Subcutaneous abdominal adipose tissue (tissue), 5 donors: ENCODE measurements at regions not wholly inside any gene's neighbourhood (a gene's known extent, or its start where the extent isn't known, plus 50 kb on each side); places are given as distances from the start of the nearest gene placed in this dataset.
A peak's percentile ranks its signal among the peaks of the same experiment; 100 is the strongest.

Experiments used
- H3K27ac ChIP-seq: one replicate; pipeline ENCODE4 v1.7.0; 2013; ENCODE audit warnings: low read depth, mild to moderate bottlenecking, inconsistent platforms, low read length, moderate library complexity
- H3K27me3 ChIP-seq, 5 donors: one replicate each; pipeline ENCODE4 v1.7.0; 2013; ENCODE audit warnings: low read length in 5 of 5, inconsistent platforms in 1 of 5; ENCODE audit not compliant: control insufficient read depth in 5 of 5, insufficient read depth in 4 of 5
- H3K36me3 ChIP-seq, 5 donors: one replicate each; pipeline ENCODE4 v1.7.0; 2013; ENCODE audit warnings: low read length in 5 of 5; ENCODE audit not compliant: control insufficient read depth in 5 of 5, insufficient read depth in 5 of 5
- H3K4me1 ChIP-seq, 5 donors: one replicate each; pipeline ENCODE4 v1.7.0; 2013; ENCODE audit warnings: low read length in 5 of 5, mild to moderate bottlenecking in 3 of 5, moderate library complexity in 1 of 5; ENCODE audit not compliant: control insufficient read depth in 5 of 5, insufficient read depth in 5 of 5
- H3K4me3 ChIP-seq, 5 donors: one replicate each; pipeline ENCODE4 v1.7.0; 2013; ENCODE audit warnings: low read length in 5 of 5, low read depth in 1 of 5
- H3K9ac ChIP-seq, 5 donors: one replicate each; pipeline ENCODE4 v1.7.0; 2013; ENCODE audit warnings: low read length in 5 of 5, mild to moderate bottlenecking in 4 of 5, moderate library complexity in 3 of 5
- H3K9me3 ChIP-seq, 5 donors: one replicate each; pipeline ENCODE4 v1.7.0; 2013; ENCODE audit warnings: low read length in 5 of 5; ENCODE audit not compliant: control insufficient read depth in 5 of 5
- donor health status: healthy.
- donor health status: healthy.
- donor health status: healthy.
- donor health status: healthy.
- donor health status: healthy.

- peaks cover 0 to 15% (median 14%) of the 10 kb centered on the region in 5 donors for H3K4me1 ChIP-seq
- peaks cover 4 to 24% (median 9%) of the 10 kb centered on the region in 5 donors for H3K27me3 ChIP-seq
- H3K9me3 ChIP-seq, result no peaks in the 10 kb centered on the region
- no peak overlapping the region for H3K4me3 ChIP-seq
- H3K36me3 ChIP-seq, result no peaks in the 10 kb centered on the region
- no peak overlapping the region for H3K9ac ChIP-seq
- H3K27ac ChIP-seq, result no peak overlapping the region
These were observed 50.3 kb downstream of the NALF2 start for GRCh38 chrX:69554321-69554947.

GRCh38 chrX:69555481-69556041 lies 51.4 kb downstream of the NALF2 start:
- no peak overlapping the region for H3K4me3 ChIP-seq
- no peaks in the 10 kb centered on the region for H3K36me3 ChIP-seq
- no peaks in the 10 kb centered on the region for H3K9me3 ChIP-seq
- H3K27me3 ChIP-seq, result peaks cover 4 to 24% (median 9%) of the 10 kb centered on the region in 5 donors
- no peak overlapping the region for H3K27ac ChIP-seq
- H3K4me1 ChIP-seq, result peaks cover 0 to 15% (median 14%) of the 10 kb centered on the region in 5 donors
- no peak overlapping the region for H3K9ac ChIP-seq

GRCh38 chrX:69556060-69557011 lies 52.2 kb downstream of the NALF2 start:
- H3K27ac ChIP-seq, result peak overlapping the region; percentile 7
- no peaks in the 10 kb centered on the region for H3K36me3 ChIP-seq
- no peaks in the 10 kb centered on the region for H3K9me3 ChIP-seq

GRCh38 chrX:69562904-69563578 lies 52.9 kb upstream of the EDA start:
- peaks cover 0 to 7% (median 0%) of the 10 kb centered on the region in 5 donors for H3K27me3 ChIP-seq
- no peak overlapping the region for H3K27ac ChIP-seq

More at GRCh38 chrX:69556060-69557011, 52.2 kb downstream of the NALF2 start:
- Histone ChIP-seq H3K9ac (no peak overlapping the region), H3K4me1 (peaks cover 0 to 15% (median 14%) of the 10 kb centered on the region in 5 donors), H3K4me3 (no peak overlapping the region), H3K27me3 (peaks cover 5 to 24% (median 9%) of the 10 kb centered on the region in 5 donors)

GRCh38 chrX:69564665-69565064 lies 51.2 kb upstream of the EDA start:
- Histone ChIP-seq H3K27ac (no peak overlapping the region), H3K27me3 (peaks cover 0 to 7% (median 0%) of the 10 kb centered on the region in 5 donors), H3K4me3 (no peak overlapping the region), H3K36me3 (no peaks in the 10 kb centered on the region), H3K4me1 (no peaks in the 10 kb centered on the region), H3K9ac (no peak overlapping the region), H3K9me3 (peaks cover 0 to 10% (median 5%) of the 10 kb centered on the region in 5 donors)

More at GRCh38 chrX:69562904-69563578, 52.9 kb upstream of the EDA start:
- Histone ChIP-seq H3K9ac (no peak overlapping the region), H3K4me3 (no peak overlapping the region), H3K4me1 (no peaks in the 10 kb centered on the region), H3K36me3 (no peaks in the 10 kb centered on the region), H3K9me3 (peaks cover 0 to 10% (median 5%) of the 10 kb centered on the region in 5 donors)

- H3K9me3 ChIP-seq, result peaks cover 0 to 10% (median 5%) of the 10 kb centered on the region in 5 donors
- no peak overlapping the region for H3K4me3 ChIP-seq
- H3K27me3 ChIP-seq, result peaks cover 0 to 7% (median 0%) of the 10 kb centered on the region in 5 donors
- no peak overlapping the region for H3K27ac ChIP-seq
- H3K4me1 ChIP-seq, result no peaks in the 10 kb centered on the region
- H3K36me3 ChIP-seq, result no peaks in the 10 kb centered on the region
- H3K9ac ChIP-seq, result no peak overlapping the region
These were observed 50.6 kb upstream of the EDA start for GRCh38 chrX:69565247-69565815.
